ENCODE measurements at regions not wholly inside any gene's neighbourhood (a gene's known extent, or its start where the extent isn't known, plus 50 kb on each side); places are given as distances from the start of the nearest gene placed in this dataset.

DNA sequence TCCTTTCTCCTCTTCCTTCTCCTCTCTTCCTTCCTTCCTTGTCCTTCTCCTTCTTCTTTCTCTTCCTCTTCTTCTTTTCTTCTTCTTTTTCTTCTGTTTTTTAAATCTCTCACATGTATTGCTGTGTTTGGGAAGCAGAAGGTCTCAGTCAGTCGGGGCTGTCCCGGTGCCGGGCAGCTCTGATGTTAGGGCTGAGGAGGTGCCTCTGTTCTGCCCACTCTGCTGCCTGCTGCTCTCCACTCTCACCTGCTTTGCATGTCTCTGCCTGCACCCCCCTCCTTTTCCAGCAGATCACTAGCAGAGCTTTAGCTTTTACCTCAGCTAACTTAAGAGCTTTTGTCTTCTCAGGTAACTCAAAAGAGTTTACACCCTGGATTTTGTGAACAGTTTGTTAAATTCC, 276.6 kb downstream of the CHRM3 start:
- no peaks in the 10 kb centered on the region for H3K36me3 Mint-ChIP-seq (ENCODE audit: insufficient read depth)
- no peaks in the 10 kb centered on the region for H3K9me3 Mint-ChIP-seq (ENCODE audit: low read depth)
- no peak overlapping the region for H3K4me3 Mint-ChIP-seq (ENCODE audit: low read depth)
- DNase-seq (ENCODE audit: low spot score, unreplicated experiment) = no peak
- no peaks in the 10 kb centered on the region for H3K27me3 Mint-ChIP-seq
- H3K27ac Mint-ChIP-seq = no peak overlapping the region
- TF ChIP-seq, protein P1, sequence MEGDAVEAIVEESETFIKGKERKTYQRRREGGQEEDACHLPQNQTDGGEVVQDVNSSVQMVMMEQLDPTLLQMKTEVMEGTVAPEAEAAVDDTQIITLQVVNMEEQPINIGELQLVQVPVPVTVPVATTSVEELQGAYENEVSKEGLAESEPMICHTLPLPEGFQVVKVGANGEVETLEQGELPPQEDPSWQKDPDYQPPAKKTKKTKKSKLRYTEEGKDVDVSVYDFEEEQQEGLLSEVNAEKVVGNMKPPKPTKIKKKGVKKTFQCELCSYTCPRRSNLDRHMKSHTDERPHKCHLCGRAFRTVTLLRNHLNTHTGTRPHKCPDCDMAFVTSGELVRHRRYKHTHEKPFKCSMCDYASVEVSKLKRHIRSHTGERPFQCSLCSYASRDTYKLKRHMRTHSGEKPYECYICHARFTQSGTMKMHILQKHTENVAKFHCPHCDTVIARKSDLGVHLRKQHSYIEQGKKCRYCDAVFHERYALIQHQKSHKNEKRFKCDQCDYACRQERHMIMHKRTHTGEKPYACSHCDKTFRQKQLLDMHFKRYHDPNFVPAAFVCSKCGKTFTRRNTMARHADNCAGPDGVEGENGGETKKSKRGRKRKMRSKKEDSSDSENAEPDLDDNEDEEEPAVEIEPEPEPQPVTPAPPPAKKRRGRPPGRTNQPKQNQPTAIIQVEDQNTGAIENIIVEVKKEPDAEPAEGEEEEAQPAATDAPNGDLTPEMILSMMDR (IDR thresholded peaks at IDR 0.05; ENCODE audit: unreplicated experiment) = no peak
- H3K4me1 Mint-ChIP-seq (ENCODE audit: low read depth) = no peaks in the 10 kb centered on the region

DNA sequence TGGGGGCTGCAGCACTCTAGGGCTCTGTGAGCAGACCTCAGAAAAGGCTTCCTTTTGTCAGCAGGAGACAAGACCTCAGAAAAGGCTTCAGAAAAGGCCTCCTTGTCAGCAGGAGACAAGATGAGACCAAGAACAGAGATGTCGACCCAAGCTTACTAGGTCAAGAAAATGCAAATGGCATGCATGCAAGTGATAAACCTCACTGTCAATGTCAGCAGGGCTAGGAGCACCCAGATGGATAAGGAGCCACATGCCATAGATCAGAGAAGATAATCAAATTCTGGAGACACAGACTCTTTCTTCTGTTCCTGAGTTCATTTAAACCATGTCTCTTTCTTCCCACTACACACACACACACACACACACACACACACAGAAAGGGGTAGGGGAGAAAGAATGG, 285.9 kb downstream of the CHRM3 start:
- DNase-seq (ENCODE audit: low spot score, unreplicated experiment) = no peak
- no peak overlapping the region for H3K4me3 Mint-ChIP-seq (ENCODE audit: low read depth)
- H3K27ac Mint-ChIP-seq = no peak overlapping the region
- H3K27me3 Mint-ChIP-seq = no peaks in the 10 kb centered on the region
- H3K36me3 Mint-ChIP-seq (ENCODE audit: insufficient read depth) = no peaks in the 10 kb centered on the region
- TF ChIP-seq, protein P1 (IDR thresholded peaks at IDR 0.05; ENCODE audit: unreplicated experiment) = no peak
- H3K9me3 Mint-ChIP-seq (ENCODE audit: low read depth) = no peaks in the 10 kb centered on the region
- no peaks in the 10 kb centered on the region for H3K4me1 Mint-ChIP-seq (ENCODE audit: low read depth)

DNA sequence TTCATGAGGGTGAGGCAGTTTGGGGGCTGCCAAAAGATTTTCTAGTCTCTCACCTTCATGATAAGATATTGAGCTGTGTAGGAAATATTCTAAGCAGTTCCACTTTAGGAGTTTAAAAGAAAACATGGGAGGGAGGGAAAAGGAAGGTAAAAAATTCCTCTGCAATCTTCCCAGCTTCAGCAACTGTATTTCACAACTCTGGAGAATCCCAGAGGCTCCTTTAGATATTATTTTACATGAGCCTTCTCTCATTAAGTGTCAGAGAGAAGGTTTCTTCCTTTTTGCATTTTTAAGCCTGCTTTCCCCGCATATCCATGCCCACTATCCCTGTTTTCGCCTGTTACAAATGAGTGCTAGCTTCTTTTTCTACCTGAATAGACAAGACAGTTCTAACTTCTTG, 289.4 kb downstream of the CHRM3 start:
- H3K27ac Mint-ChIP-seq = no peak overlapping the region
- DNase-seq (ENCODE audit: low spot score, unreplicated experiment) = no peak
- no peaks in the 10 kb centered on the region for H3K36me3 Mint-ChIP-seq (ENCODE audit: insufficient read depth)
- no peaks in the 10 kb centered on the region for H3K4me1 Mint-ChIP-seq (ENCODE audit: low read depth)
- H3K9me3 Mint-ChIP-seq (ENCODE audit: low read depth) = no peaks in the 10 kb centered on the region
- TF ChIP-seq, protein P1 (IDR thresholded peaks at IDR 0.05; ENCODE audit: unreplicated experiment) = no peak
- no peaks in the 10 kb centered on the region for H3K27me3 Mint-ChIP-seq
- H3K4me3 Mint-ChIP-seq (ENCODE audit: low read depth) = no peak overlapping the region

DNA sequence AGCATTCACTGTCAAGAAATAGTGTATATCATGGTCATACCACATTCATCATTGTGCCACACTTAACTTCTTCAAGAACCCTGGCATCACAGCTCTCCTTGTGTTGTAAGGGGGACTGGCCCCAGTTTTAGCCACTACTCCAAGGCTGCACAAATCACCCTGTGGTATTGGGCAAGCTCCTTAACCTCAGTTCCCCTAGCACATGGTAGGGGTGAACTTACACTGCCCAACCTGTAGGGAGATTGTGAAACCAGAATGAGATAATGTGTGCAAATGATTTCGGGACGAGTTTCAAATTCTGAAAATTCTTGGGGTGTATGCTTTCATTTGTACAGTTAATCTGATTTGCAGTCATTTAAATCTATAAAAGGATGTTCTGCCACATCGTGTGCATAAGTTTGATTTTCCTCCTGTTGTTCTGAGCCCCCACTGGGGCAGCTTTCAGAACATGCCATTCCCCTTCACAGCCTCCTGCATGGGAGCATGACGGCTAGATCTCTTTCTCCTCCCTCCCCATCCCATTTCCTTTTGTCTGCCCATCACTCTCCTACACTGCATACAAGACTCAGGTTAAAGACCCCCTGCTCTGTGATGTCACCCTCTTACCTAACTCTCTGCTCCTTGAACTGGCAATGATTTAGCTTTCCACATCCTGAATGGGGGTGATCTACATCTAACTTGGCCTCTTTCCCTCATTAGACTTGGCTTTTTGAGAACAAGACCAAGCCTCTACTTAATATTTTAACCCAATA, 290.3 kb downstream of the CHRM3 start:
- Mint-ChIP-seq H3K4me1 (ENCODE audit: low read depth) (no peaks in the 10 kb centered on the region), H3K4me3 (ENCODE audit: low read depth) (no peak overlapping the region), H3K27ac (no peak overlapping the region), H3K27me3 (no peaks in the 10 kb centered on the region), H3K36me3 (ENCODE audit: insufficient read depth) (no peaks in the 10 kb centered on the region), H3K9me3 (ENCODE audit: low read depth) (no peaks in the 10 kb centered on the region)
- DNase-seq (ENCODE audit: low spot score, unreplicated experiment) = no peak
- TF ChIP-seq, protein P1 (IDR thresholded peaks at IDR 0.05; ENCODE audit: unreplicated experiment) = no peak

- H3K27ac Mint-ChIP-seq = no peak overlapping the region
- no peaks in the 10 kb centered on the region for H3K9me3 Mint-ChIP-seq (ENCODE audit: low read depth)
- no peak for DNase-seq (ENCODE audit: low spot score, unreplicated experiment)
- no peak overlapping the region for H3K4me3 Mint-ChIP-seq (ENCODE audit: low read depth)
- H3K36me3 Mint-ChIP-seq (ENCODE audit: insufficient read depth) = no peaks in the 10 kb centered on the region
- TF ChIP-seq, protein P1 (IDR thresholded peaks at IDR 0.05; ENCODE audit: unreplicated experiment) = no peak
- no peaks in the 10 kb centered on the region for H3K4me1 Mint-ChIP-seq (ENCODE audit: low read depth)
- no peaks in the 10 kb centered on the region for H3K27me3 Mint-ChIP-seq
Measured at GRCh38 chr1:239677362-239677761, 291.0 kb downstream of the CHRM3 start.
